Peyer's patch (tissue), 4 donors: ENCODE measurements at regions not wholly inside any gene's neighbourhood (a gene's known extent, or its start where the extent isn't known, plus 50 kb on each side); places are given as distances from the start of the nearest gene placed in this dataset.

Experiments
- POLR2A ChIP-seq, 2 donors: fragments of 450-650 bp; IDR thresholded peaks; one replicate each; pipeline ENCODE4 v1.5.1; 2017; ENCODE audit warnings: antibody characterized with exemption in 2 of 2, mild to moderate bottlenecking in 2 of 2, moderate library complexity in 2 of 2
- TF ChIP-seq, protein P1 (sequence below), 6 experiments: fragments of 450-650 bp in 4 of 6; fragments of 200-600 bp in 2 of 6; sonication (generic) in 1 of 6; IDR thresholded peaks; one replicate each; pipeline ENCODE4 v1.5.1; 2017 to 2019; ENCODE audit warnings: antibody characterized with exemption in 6 of 6, mild to moderate bottlenecking in 3 of 6, moderate library complexity in 1 of 6

DNA sequence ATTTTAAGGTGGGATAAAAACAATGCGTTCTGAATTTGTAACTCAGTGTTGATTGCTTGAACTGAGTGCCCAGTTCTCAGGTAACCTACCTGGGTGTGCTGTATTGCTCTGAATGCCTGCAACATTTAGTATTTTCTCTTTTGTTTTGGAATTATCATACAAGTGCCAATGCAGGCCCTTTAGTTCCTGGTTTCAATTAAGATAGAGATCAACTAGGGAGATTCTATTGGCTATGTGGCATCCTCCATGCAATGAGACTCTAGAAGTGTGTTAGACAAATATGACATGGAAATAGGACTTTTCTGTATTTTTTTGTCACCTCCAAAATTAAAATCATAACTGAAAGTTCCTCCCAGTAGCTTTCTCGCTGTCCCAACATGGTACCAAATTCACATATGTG, 438.7 kb upstream of the IGFBP7 start:
- TF ChIP-seq, protein P1, sequence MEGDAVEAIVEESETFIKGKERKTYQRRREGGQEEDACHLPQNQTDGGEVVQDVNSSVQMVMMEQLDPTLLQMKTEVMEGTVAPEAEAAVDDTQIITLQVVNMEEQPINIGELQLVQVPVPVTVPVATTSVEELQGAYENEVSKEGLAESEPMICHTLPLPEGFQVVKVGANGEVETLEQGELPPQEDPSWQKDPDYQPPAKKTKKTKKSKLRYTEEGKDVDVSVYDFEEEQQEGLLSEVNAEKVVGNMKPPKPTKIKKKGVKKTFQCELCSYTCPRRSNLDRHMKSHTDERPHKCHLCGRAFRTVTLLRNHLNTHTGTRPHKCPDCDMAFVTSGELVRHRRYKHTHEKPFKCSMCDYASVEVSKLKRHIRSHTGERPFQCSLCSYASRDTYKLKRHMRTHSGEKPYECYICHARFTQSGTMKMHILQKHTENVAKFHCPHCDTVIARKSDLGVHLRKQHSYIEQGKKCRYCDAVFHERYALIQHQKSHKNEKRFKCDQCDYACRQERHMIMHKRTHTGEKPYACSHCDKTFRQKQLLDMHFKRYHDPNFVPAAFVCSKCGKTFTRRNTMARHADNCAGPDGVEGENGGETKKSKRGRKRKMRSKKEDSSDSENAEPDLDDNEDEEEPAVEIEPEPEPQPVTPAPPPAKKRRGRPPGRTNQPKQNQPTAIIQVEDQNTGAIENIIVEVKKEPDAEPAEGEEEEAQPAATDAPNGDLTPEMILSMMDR (IDR thresholded peaks at IDR 0.05): no peak
- no peak for TF ChIP-seq POLR2A (IDR thresholded peaks at IDR 0.05)
